GM12878 (cell line): ENCODE measurements at regions not wholly inside any gene's neighbourhood (a gene's known extent, or its start where the extent isn't known, plus 50 kb on each side); places are given as distances from the start of the nearest gene placed in this dataset.

Experiments
- ATF2 ChIP-seq: IDR thresholded peaks from 2 replicates; pipeline ENCODE4 v1.6.1; 2012; ENCODE audit warnings: low read length, inconsistent platforms
- CTCF ChIP-seq, 3 experiments: IDR thresholded peaks in 2 of 3; conservative IDR thresholded peaks in 1 of 3; 2 replicates each; pipeline ENCODE4 v1.5.1; 2011; ENCODE audit warnings: low read depth in 3 of 3, low read length in 3 of 3, mild to moderate bottlenecking in 3 of 3, control low read depth in 2 of 3, moderate library complexity in 2 of 3, inconsistent platforms in 1 of 3, mixed read lengths in 1 of 3; ENCODE audit not compliant: control insufficient read depth in 2 of 3, insufficient read depth in 1 of 3; ENCODE audit errors: extremely low read depth in 1 of 3
- EP300 ChIP-seq, 2 experiments: fragments of 150-350 bp in 1 of 2; IDR thresholded peaks; 2 replicates each; pipeline ENCODE4 v1.6.1; 2011 to 2012; ENCODE audit warnings: low read depth in 2 of 2, low read length in 2 of 2, borderline replicate concordance in 1 of 2, improper control_type of control experiment in 1 of 2, inconsistent platforms in 1 of 2; ENCODE audit not compliant: control insufficient read depth in 1 of 2
- EZH2 ChIP-seq: IDR thresholded peaks from 2 replicates; pipeline ENCODE4 v1.6.1; 2012; ENCODE audit warnings: low read depth, mild to moderate bottlenecking, control low read depth, inconsistent platforms, low read length, borderline replicate concordance; ENCODE audit not compliant: control insufficient read depth
- FOS ChIP-seq: IDR thresholded peaks from 3 replicates; pipeline ENCODE4 v1.6.1; 2011; ENCODE audit warnings: borderline replicate concordance; ENCODE audit not compliant: insufficient read length; ENCODE audit errors: extremely low read depth
- FOXK2 ChIP-seq: fragments of 450-650 bp; IDR thresholded peaks from 2 replicates; pipeline ENCODE4 v1.6.1; 2017; ENCODE audit warnings: mild to moderate bottlenecking, moderate library complexity
- IRF3 ChIP-seq: fragments of 450-650 bp; IDR thresholded peaks from 2 replicates; pipeline ENCODE4 v1.6.1; 2014; ENCODE audit warnings: mild to moderate bottlenecking
- MXI1 ChIP-seq: fragments of 150-350 bp; IDR thresholded peaks from 2 replicates; pipeline ENCODE4 v1.6.1; 2011; ENCODE audit warnings: low read depth, mild to moderate bottlenecking, inconsistent platforms, low read length, improper control_type of control experiment
- NFYB ChIP-seq: IDR thresholded peaks from 2 replicates; pipeline ENCODE4 v1.6.1; 2011; ENCODE audit warnings: low read depth, mild to moderate bottlenecking, low read length, improper control_type of control experiment, moderate library complexity; ENCODE audit not compliant: insufficient read depth
- POLR2AphosphoS5 ChIP-seq: IDR thresholded peaks from 2 replicates; pipeline ENCODE4 v1.6.1; 2011; ENCODE audit warnings: mild to moderate bottlenecking, low read length, inconsistent platforms
- SPI1 ChIP-seq: IDR thresholded peaks from 2 replicates; pipeline ENCODE4 v1.6.1; 2011; ENCODE audit warnings: low read depth, mild to moderate bottlenecking, low read length, moderate library complexity, borderline replicate concordance; ENCODE audit not compliant: insufficient read depth

GRCh38 chr12:115074617-115075016 lies 390.6 kb upstream of the TBX3 start:
- TF ChIP-seq FOXK2 (no peak), EZH2 (no peak), POLR2AphosphoS5 (no peak), SPI1 (no peak), CTCF (IDR thresholded peaks at IDR 0.05 in 2 of 3, conservative IDR thresholded peaks at IDR 0.05 in 1 of 3; ENCODE audit: control insufficient read depth in 2 of 3, extremely low read depth in 1 of 3, insufficient read depth in 1 of 3, low read depth in 3 of 3, low read length in 3 of 3) (no peak), IRF3 (no peak), FOS (no peak), EP300 (IDR thresholded peaks at IDR 0.05; ENCODE audit: borderline replicate concordance in 1 of 2, control insufficient read depth in 1 of 2, low read depth in 2 of 2, low read length in 2 of 2) (no peak), MXI1 (no peak), ATF2 (no peak), NFYB (no peak)
